ENCODE measurements at regions not wholly inside any gene's neighbourhood (a gene's known extent, or its start where the extent isn't known, plus 50 kb on each side); places are given as distances from the start of the nearest gene placed in this dataset.

- TF ChIP-seq CTCF (conservative IDR thresholded peaks at IDR 0.05; ENCODE audit: low read depth, low read length) (no peak), EZH2 (IDR thresholded peaks at IDR 0.05; ENCODE audit: borderline replicate concordance, low read depth, low read length, poor library complexity, severe bottlenecking) (no peak)
These were observed 172.8 kb upstream of the ARG1 start for GRCh38 chr6:131400054-131400778.

Measured in A673 (cell line).